MM.1S (cell line): ENCODE measurements at regions not wholly inside any gene's neighbourhood (a gene's known extent, or its start where the extent isn't known, plus 50 kb on each side); places are given as distances from the start of the nearest gene placed in this dataset.

ENCODE experiments used
- DNase-seq: peaks from one replicate; pipeline ENCODE4 v3.0.0-alpha.2; 2015
- H2AFZ ChIP-seq: fragments of 300-600 bp; sonication (generic); 2 replicates; pipeline ENCODE4 v1.6.0; 2016; ENCODE audit warnings: antibody characterized with exemption, low read length
- H3F3A ChIP-seq: fragments of 300-600 bp; sonication (generic); 2 replicates; pipeline ENCODE4 v1.6.1; 2016; ENCODE audit warnings: mild to moderate bottlenecking, antibody characterized with exemption, low read length, moderate library complexity, mixed read lengths; ENCODE audit not compliant: insufficient read depth
- H3K27ac ChIP-seq: fragments of 300-600 bp; sonication (generic); 2 replicates; pipeline ENCODE4 v1.5.1; 2016; ENCODE audit warnings: mild to moderate bottlenecking, low read length
- H3K27me3 ChIP-seq: fragments of 300-600 bp; sonication (generic); replicated peaks from 2 replicates; pipeline ENCODE4 v1.6.0; 2016; ENCODE audit warnings: low read length; ENCODE audit not compliant: insufficient read depth
- H3K36me3 ChIP-seq: fragments of 300-600 bp; sonication (generic); replicated peaks from 2 replicates; pipeline ENCODE4 v1.6.1; 2016; ENCODE audit warnings: mild to moderate bottlenecking, low read length, mixed read lengths; ENCODE audit not compliant: insufficient read depth
- H3K4me1 ChIP-seq: fragments of 300-600 bp; sonication (generic); 2 replicates; pipeline ENCODE4 v1.6.1; 2016; ENCODE audit warnings: low read length, mixed read lengths
- H3K4me2 ChIP-seq: fragments of 300-600 bp; sonication (generic); 2 replicates; pipeline ENCODE4 v1.6.0; 2016; ENCODE audit warnings: low read depth, low read length
- H3K4me3 ChIP-seq: fragments of 300-600 bp; sonication (generic); 2 replicates; pipeline ENCODE4 v1.5.1; 2016; ENCODE audit warnings: low read length, mixed read lengths
- H3K79me2 ChIP-seq: fragments of 300-600 bp; sonication (generic); 2 replicates; pipeline ENCODE4 v1.6.1; 2016; ENCODE audit warnings: mixed run types, low read length, mixed read lengths
- H3K9ac ChIP-seq: fragments of 300-600 bp; sonication (generic); 2 replicates; pipeline ENCODE4 v1.6.1; 2016; ENCODE audit warnings: low read length, mixed read lengths
- H3K9me2 ChIP-seq: fragments of 300-600 bp; sonication (generic); replicated peaks from 2 replicates; pipeline ENCODE4 v1.6.1; 2016; ENCODE audit warnings: mild to moderate bottlenecking, low read length, mixed read lengths; ENCODE audit not compliant: insufficient read depth
- H3K9me3 ChIP-seq: fragments of 300-600 bp; sonication (generic); replicated peaks from 2 replicates; pipeline ENCODE4 v1.6.1; 2016; ENCODE audit warnings: mild to moderate bottlenecking, low read length, mixed read lengths; ENCODE audit not compliant: insufficient read depth
- H4K20me1 ChIP-seq: fragments of 300-600 bp; sonication (generic); 2 replicates; pipeline ENCODE4 v1.6.1; 2016; ENCODE audit warnings: mild to moderate bottlenecking, low read length, moderate library complexity, mixed read lengths; ENCODE audit not compliant: insufficient read depth
- CTCF ChIP-seq: fragments of 300-600 bp; sonication (generic); IDR thresholded peaks from 2 replicates; pipeline ENCODE4 v1.5.1; 2016; ENCODE audit warnings: antibody characterized with exemption, low read length, mixed read lengths
- EZH2 ChIP-seq: fragments of 300-600 bp; sonication (generic); optimal IDR thresholded peaks from 2 replicates; pipeline ENCODE3; 2017; ENCODE audit warnings: low read depth, mild to moderate bottlenecking, antibody characterized with exemption, low read length, mixed read lengths
- EZH2phosphoT487 ChIP-seq: fragments of 300-600 bp; sonication (generic); IDR thresholded peaks from 2 replicates; pipeline ENCODE4 v1.6.1; 2018; ENCODE audit warnings: antibody characterized with exemption, low read length

GRCh38 chr3:187960820-187961219, 193.1 kb upstream of the LPP start:
- Histone ChIP-seq H3K9me2 (no peaks in the 10 kb centered on the region), H3K27ac (no peak overlapping the region), H3K4me1 (no peaks in the 10 kb centered on the region), H3K9ac (no peak overlapping the region), H3K9me3 (no peaks in the 10 kb centered on the region), H3K79me2 (no peaks in the 10 kb centered on the region), H2AFZ (no peak overlapping the region), H3F3A (no peaks in the 10 kb centered on the region), H3K36me3 (no peaks in the 10 kb centered on the region), H3K4me3 (no peak overlapping the region), H4K20me1 (no peaks in the 10 kb centered on the region), H3K4me2 (no peak overlapping the region), H3K27me3 (no peaks in the 10 kb centered on the region)
- TF ChIP-seq EZH2 = no peak
- no peak for TF ChIP-seq EZH2phosphoT487
- TF ChIP-seq CTCF = no peak
- no peak for DNase-seq

GRCh38 chr3:187961366-187961765, 192.6 kb upstream of the LPP start:
- no peaks in the 10 kb centered on the region for H3K4me1 ChIP-seq
- no peaks in the 10 kb centered on the region for H3K9me2 ChIP-seq
- no peak overlapping the region for H2AFZ ChIP-seq
- H3F3A ChIP-seq = no peaks in the 10 kb centered on the region
- no peak overlapping the region for H3K9ac ChIP-seq
- DNase-seq = no peak
- H3K4me3 ChIP-seq = no peak overlapping the region
- H3K27me3 ChIP-seq = no peaks in the 10 kb centered on the region
- no peak overlapping the region for H3K27ac ChIP-seq
- H3K4me2 ChIP-seq = no peak overlapping the region
- no peaks in the 10 kb centered on the region for H3K79me2 ChIP-seq
- H3K9me3 ChIP-seq = no peaks in the 10 kb centered on the region
- TF ChIP-seq EZH2 (no peak), EZH2phosphoT487 (no peak), CTCF (no peak)
- H3K36me3 ChIP-seq = no peaks in the 10 kb centered on the region
- H4K20me1 ChIP-seq = no peaks in the 10 kb centered on the region

- no peaks in the 10 kb centered on the region for H3K4me1 ChIP-seq
- TF ChIP-seq CTCF (no peak), EZH2 (no peak), EZH2phosphoT487 (no peak)
Measured at GRCh38 chr3:187963003-187963676, 190.8 kb upstream of the LPP start.

More at GRCh38 chr3:187963003-187963676, 190.8 kb upstream of the LPP start:
- peak; percentile 21 for DNase-seq
- Histone ChIP-seq H3F3A (no peaks in the 10 kb centered on the region), H3K4me2 (no peak overlapping the region), H3K9me3 (no peaks in the 10 kb centered on the region), H3K36me3 (no peaks in the 10 kb centered on the region), H3K79me2 (no peaks in the 10 kb centered on the region), H2AFZ (no peak overlapping the region), H3K27ac (no peak overlapping the region), H3K9ac (no peak overlapping the region), H3K27me3 (no peaks in the 10 kb centered on the region), H3K9me2 (no peaks in the 10 kb centered on the region), H3K4me3 (no peak overlapping the region), H4K20me1 (no peaks in the 10 kb centered on the region)
